ENCODE measurements at regions not wholly inside any gene's neighbourhood (a gene's known extent, or its start where the extent isn't known, plus 50 kb on each side); places are given as distances from the start of the nearest gene placed in this dataset.

DNA sequence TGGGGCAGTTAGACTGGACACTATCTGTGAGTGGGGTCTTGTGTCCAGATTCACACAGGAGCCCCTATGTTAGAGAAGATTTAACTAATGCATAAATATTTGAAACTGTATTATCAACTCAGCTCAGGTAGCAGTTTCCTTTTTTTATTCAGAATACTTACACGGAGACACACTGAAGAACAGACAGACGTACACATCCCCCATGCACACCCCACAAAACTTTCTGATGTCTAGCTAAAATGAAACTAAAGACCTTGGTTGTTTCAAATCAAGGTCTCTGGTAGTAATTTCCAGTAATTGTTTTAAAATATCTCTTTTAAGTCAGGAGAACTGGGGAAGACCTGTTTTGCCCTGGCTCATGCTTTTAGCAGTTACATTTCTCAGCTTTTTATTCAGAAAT, 55.7 kb upstream of the PRKCQ start:
- TF ChIP-seq, protein P1, sequence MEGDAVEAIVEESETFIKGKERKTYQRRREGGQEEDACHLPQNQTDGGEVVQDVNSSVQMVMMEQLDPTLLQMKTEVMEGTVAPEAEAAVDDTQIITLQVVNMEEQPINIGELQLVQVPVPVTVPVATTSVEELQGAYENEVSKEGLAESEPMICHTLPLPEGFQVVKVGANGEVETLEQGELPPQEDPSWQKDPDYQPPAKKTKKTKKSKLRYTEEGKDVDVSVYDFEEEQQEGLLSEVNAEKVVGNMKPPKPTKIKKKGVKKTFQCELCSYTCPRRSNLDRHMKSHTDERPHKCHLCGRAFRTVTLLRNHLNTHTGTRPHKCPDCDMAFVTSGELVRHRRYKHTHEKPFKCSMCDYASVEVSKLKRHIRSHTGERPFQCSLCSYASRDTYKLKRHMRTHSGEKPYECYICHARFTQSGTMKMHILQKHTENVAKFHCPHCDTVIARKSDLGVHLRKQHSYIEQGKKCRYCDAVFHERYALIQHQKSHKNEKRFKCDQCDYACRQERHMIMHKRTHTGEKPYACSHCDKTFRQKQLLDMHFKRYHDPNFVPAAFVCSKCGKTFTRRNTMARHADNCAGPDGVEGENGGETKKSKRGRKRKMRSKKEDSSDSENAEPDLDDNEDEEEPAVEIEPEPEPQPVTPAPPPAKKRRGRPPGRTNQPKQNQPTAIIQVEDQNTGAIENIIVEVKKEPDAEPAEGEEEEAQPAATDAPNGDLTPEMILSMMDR (IDR thresholded peaks at IDR 0.05), result no peak
- TF ChIP-seq POLR2A (IDR thresholded peaks at IDR 0.05) (no peak), EP300 (IDR thresholded peaks at IDR 0.05) (no peak)
